Panc1 (cell line): ENCODE measurements at regions not wholly inside any gene's neighbourhood (a gene's known extent, or its start where the extent isn't known, plus 50 kb on each side); places are given as distances from the start of the nearest gene placed in this dataset.

ENCODE experiments used
- ATAC-seq: fragments of 200-7000 bp; cut with Tn5 transposase; 2 replicates; pipeline ENCODE4 v1.9.1; 2020; ENCODE audit warnings: mild to moderate bottlenecking, moderate library complexity
- BruUV-seq: library from RNA; stranded (reverse); fragments of 400-500 nt; replicated peaks from 2 replicates; lab custom pipeline; 2021; lab: Mats Ljungman, UMichigan
- CTCF ChIA-PET: fragments of 300-600 bp; sonication (Branson Sonifier 250); formaldehyde crosslinking; loops from one replicate; lab custom pipeline; 2022; ENCODE audit warnings: antibody characterized with exemption; lab: Charles Lee
- POLR2A ChIA-PET: fragments of 300-600 bp; sonication (Branson Sonifier 250); formaldehyde crosslinking; loops from one replicate; lab custom pipeline; 2022; ENCODE audit warnings: antibody characterized with exemption; lab: Charles Lee
- DNase-seq: peaks from one replicate; pipeline ENCODE4 v3.0.0-alpha.2; 2010; ENCODE audit warnings: low read depth, low spot score
- H3K27ac ChIP-seq: 2 replicates; pipeline ENCODE4 v1.5.1; 2011; ENCODE audit warnings: mild to moderate bottlenecking, low read length, inconsistent platforms
- H3K27me3 ChIP-seq: fragments of 200-500 bp; sonication (Bioruptor generic); 2 replicates; pipeline ENCODE4 v1.6.0; 2014; ENCODE audit warnings: low read length, inconsistent platforms; ENCODE audit not compliant: control insufficient read depth, insufficient read depth
- H3K36me3 ChIP-seq: fragments of 200-500 bp; sonication (Bioruptor generic); 2 replicates; pipeline ENCODE4 v1.5.1; 2014; ENCODE audit warnings: inconsistent platforms, mild to moderate bottlenecking, low read length, moderate library complexity; ENCODE audit not compliant: control insufficient read depth, insufficient read depth
- H3K4me1 ChIP-seq: 2 replicates; pipeline ENCODE4 v1.5.1; 2011; ENCODE audit warnings: inconsistent platforms, mild to moderate bottlenecking, low read length, moderate library complexity; ENCODE audit not compliant: control insufficient read depth, insufficient read depth
- H3K4me3 ChIP-seq, 2 experiments: 2 replicates each; pipeline ENCODE4 v1.5.1; 2011 to 2012; ENCODE audit warnings: low read depth in 2 of 2, low read length in 2 of 2, mild to moderate bottlenecking in 2 of 2, inconsistent platforms in 1 of 2, moderate library complexity in 1 of 2
- H3K9me3 ChIP-seq: fragments of 200-500 bp; sonication (Bioruptor generic); 2 replicates; pipeline ENCODE4 v1.5.1; 2014; ENCODE audit warnings: low read depth, mild to moderate bottlenecking, inconsistent platforms, low read length, moderate library complexity; ENCODE audit not compliant: control insufficient read depth, insufficient read depth
- POLR2AphosphoS5 ChIP-seq: IDR thresholded peaks from 2 replicates; pipeline ENCODE4 v1.6.1; 2012; ENCODE audit warnings: mild to moderate bottlenecking, low read depth, low read length, moderate library complexity
- SIN3A ChIP-seq: IDR thresholded peaks from 2 replicates; pipeline ENCODE4 v1.6.1; 2012; ENCODE audit warnings: low read depth, mild to moderate bottlenecking, low read length, moderate library complexity, borderline replicate concordance; ENCODE audit not compliant: insufficient read depth
- TCF7L2 ChIP-seq: IDR thresholded peaks from 2 replicates; pipeline ENCODE4 v1.6.1; 2011; ENCODE audit warnings: mild to moderate bottlenecking, low read depth, low read length, inconsistent platforms
- in situ Hi-C: cut with HindIII; loops from 2 replicates; pipeline ENCODE4 v1.10.0; 2016; ENCODE audit warnings: low sequenced_read_pairs, low pct_unique_long_range_greater_than_20kb
- intact Hi-C: fragments of 100-400 bp; cut with micrococcal nuclease; formaldehyde crosslinking; loops from one replicate; pipeline ENCODE4 v1.10.0; 2022; ENCODE audit not compliant: unreplicated experiment
- TF ChIP-seq, protein P1 (sequence below): fragments of 450-650 bp; IDR thresholded peaks from 2 replicates; pipeline ENCODE4 v1.5.1; 2017; ENCODE audit warnings: mild to moderate bottlenecking
- TF ChIP-seq, protein P2 (sequence below), 2 experiments: IDR thresholded peaks; 2 replicates each; pipeline ENCODE4 v1.6.1; 2011 to 2012; ENCODE audit warnings: low read depth in 2 of 2, control low read depth in 1 of 2, low read length in 1 of 2, mild to moderate bottlenecking in 1 of 2, moderate library complexity in 1 of 2; ENCODE audit not compliant: insufficient read depth in 1 of 2

DNA sequence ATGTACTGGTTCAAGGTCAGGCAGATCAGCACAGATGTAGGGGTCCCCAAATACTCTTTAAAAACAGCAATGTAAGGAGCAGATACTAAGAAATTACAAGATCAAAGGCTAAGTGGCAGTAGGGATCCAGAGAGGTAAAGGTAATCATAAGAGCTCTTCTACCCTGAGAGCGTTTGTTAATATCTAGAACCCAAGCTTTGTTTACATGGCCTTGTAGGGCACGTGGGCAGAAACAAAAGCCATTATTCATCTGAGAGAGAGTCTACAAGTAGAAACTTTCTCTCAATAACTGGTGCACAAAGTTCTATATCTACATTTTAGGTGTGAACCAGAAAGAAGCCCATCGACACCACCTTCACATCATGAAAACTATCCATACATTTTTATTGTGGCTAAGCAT lies 225.6 kb upstream of the PCDH10 start:
- H3K27ac ChIP-seq = no peak overlapping the region
- no peaks in the 10 kb centered on the region for H3K27me3 ChIP-seq
- in situ Hi-C loops (no loop called here), intact Hi-C loops (no loop called here)
- no peak for TF ChIP-seq SIN3A
- TF ChIP-seq, protein P1, sequence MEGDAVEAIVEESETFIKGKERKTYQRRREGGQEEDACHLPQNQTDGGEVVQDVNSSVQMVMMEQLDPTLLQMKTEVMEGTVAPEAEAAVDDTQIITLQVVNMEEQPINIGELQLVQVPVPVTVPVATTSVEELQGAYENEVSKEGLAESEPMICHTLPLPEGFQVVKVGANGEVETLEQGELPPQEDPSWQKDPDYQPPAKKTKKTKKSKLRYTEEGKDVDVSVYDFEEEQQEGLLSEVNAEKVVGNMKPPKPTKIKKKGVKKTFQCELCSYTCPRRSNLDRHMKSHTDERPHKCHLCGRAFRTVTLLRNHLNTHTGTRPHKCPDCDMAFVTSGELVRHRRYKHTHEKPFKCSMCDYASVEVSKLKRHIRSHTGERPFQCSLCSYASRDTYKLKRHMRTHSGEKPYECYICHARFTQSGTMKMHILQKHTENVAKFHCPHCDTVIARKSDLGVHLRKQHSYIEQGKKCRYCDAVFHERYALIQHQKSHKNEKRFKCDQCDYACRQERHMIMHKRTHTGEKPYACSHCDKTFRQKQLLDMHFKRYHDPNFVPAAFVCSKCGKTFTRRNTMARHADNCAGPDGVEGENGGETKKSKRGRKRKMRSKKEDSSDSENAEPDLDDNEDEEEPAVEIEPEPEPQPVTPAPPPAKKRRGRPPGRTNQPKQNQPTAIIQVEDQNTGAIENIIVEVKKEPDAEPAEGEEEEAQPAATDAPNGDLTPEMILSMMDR = no peak
- TF ChIP-seq POLR2AphosphoS5 = no peak
- TF ChIP-seq, protein P2, sequence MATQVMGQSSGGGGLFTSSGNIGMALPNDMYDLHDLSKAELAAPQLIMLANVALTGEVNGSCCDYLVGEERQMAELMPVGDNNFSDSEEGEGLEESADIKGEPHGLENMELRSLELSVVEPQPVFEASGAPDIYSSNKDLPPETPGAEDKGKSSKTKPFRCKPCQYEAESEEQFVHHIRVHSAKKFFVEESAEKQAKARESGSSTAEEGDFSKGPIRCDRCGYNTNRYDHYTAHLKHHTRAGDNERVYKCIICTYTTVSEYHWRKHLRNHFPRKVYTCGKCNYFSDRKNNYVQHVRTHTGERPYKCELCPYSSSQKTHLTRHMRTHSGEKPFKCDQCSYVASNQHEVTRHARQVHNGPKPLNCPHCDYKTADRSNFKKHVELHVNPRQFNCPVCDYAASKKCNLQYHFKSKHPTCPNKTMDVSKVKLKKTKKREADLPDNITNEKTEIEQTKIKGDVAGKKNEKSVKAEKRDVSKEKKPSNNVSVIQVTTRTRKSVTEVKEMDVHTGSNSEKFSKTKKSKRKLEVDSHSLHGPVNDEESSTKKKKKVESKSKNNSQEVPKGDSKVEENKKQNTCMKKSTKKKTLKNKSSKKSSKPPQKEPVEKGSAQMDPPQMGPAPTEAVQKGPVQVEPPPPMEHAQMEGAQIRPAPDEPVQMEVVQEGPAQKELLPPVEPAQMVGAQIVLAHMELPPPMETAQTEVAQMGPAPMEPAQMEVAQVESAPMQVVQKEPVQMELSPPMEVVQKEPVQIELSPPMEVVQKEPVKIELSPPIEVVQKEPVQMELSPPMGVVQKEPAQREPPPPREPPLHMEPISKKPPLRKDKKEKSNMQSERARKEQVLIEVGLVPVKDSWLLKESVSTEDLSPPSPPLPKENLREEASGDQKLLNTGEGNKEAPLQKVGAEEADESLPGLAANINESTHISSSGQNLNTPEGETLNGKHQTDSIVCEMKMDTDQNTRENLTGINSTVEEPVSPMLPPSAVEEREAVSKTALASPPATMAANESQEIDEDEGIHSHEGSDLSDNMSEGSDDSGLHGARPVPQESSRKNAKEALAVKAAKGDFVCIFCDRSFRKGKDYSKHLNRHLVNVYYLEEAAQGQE (IDR thresholded peaks at IDR 0.05; ENCODE audit: insufficient read depth in 1 of 2, low read depth in 2 of 2, low read length in 1 of 2) = no peak
- no peak for TF ChIP-seq TCF7L2
- no TSS peak for BruUV-seq
- no peaks in the 10 kb centered on the region for H3K4me1 ChIP-seq
- ChIA-PET POLR2A (no interaction called here), CTCF (no interaction called here)
- ATAC-seq (no peak), DNase-seq (no peak)
- H3K36me3 ChIP-seq = no peaks in the 10 kb centered on the region
- H3K9me3 ChIP-seq = no peaks in the 10 kb centered on the region
- H3K4me3 ChIP-seq = no peak overlapping the region

DNA sequence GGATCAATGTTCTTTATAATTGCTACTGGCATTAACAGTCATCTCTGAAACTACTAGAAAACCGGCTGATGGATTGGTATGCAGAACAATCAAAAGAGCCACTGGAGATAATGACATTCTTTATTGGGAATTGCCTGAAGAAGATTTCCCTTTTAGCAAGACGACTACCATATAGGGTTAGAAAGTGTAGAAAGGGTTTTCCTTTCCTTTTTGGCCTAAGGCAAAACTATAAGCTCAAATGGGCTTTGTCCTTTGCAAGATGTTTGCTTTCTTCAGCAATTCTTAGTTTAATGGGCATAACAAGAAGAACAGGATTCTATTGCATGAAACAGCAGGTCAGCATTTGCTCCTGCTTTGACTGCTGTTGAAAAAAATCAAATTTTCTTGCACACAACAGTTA lies 214.2 kb upstream of the PCDH10 start:
- intact Hi-C loops = no loop called here
- H3K27ac ChIP-seq = no peak overlapping the region
- in situ Hi-C loops = no loop called here
- CTCF ChIA-PET = no interaction called here
- no peaks in the 10 kb centered on the region for H3K36me3 ChIP-seq
- DNase-seq = no peak
- TF ChIP-seq, protein P2 (IDR thresholded peaks at IDR 0.05; ENCODE audit: insufficient read depth in 1 of 2, low read depth in 2 of 2, low read length in 1 of 2) = no peak
- TF ChIP-seq POLR2AphosphoS5 (no peak), TCF7L2 (no peak), SIN3A (no peak)
- TF ChIP-seq, protein P1 = no peak
- H3K27me3 ChIP-seq = no peaks in the 10 kb centered on the region
- no peaks in the 10 kb centered on the region for H3K4me1 ChIP-seq
- no peaks in the 10 kb centered on the region for H3K9me3 ChIP-seq
- POLR2A ChIA-PET = no interaction called here
- ATAC-seq = no peak
- no TSS peak for BruUV-seq
- H3K4me3 ChIP-seq = no peak overlapping the region
